Stimulated activated effector memory CD8-positive, alpha-beta T cell treated with anti-CD3 and anti-CD28 coated beads, Interleukin-12 subunit alpha, Interleukin-12 subunit beta, amount 100 ng/mL, for 72 hours (primary cell): ENCODE measurements at regions not wholly inside any gene's neighbourhood (a gene's known extent, or its start where the extent isn't known, plus 50 kb on each side); places are given as distances from the start of the nearest gene placed in this dataset.

Experiments
- ATAC-seq: fragments of 150-1000 bp; cut with Tn5 transposase; 2 replicates; pipeline ENCODE4 v1.10.0; 2021
- DNase-seq, 2 donors: peaks; one replicate each; pipeline ENCODE4 v3.0.0; 2021 to 2022; ENCODE audit warnings: low spot score in 2 of 2
- H3K27ac Mint-ChIP-seq: one replicate; pipeline ENCODE4 v1.8.0; 2022; ENCODE audit warnings: mild to moderate bottlenecking, mixed read lengths
- H3K36me3 Mint-ChIP-seq: one replicate; pipeline ENCODE4 v1.8.0; 2022; ENCODE audit warnings: mild to moderate bottlenecking, mixed read lengths
- H3K4me1 Mint-ChIP-seq: one replicate; pipeline ENCODE4 v1.8.0; 2022; ENCODE audit warnings: mixed read lengths
- H3K4me3 Mint-ChIP-seq: one replicate; pipeline ENCODE4 v1.8.0; 2022; ENCODE audit warnings: mild to moderate bottlenecking, mixed read lengths
- H3K9me3 Mint-ChIP-seq: one replicate; pipeline ENCODE4 v1.8.0; 2022; ENCODE audit warnings: mixed read lengths

DNA sequence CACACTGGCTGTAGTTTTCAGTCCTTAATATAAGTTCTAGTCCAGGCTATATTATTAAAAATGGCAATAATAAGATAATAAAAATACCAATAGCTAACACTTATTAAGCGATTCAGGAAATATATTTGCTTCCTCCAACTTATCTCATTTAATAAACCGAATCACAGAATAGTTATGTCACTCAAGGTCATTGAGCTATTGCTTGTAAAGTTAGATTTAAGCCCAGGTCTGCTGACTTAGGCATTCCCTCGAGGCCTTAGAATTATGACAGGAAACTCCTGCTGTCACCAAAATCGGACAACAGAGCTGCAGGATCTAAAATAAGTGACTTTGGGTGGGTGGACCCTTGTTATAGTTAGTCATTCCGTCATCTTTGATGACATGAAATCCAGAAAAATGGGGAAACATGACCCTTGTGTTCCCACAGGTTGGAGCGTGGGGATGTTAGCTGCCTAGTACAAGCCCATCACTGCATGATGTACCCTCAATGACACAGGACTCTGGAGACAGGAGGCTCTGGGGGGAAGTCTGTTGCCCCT lies 181.3 kb upstream of the PHYHIPL start:
- Mint-ChIP-seq H3K36me3 (no peaks in the 10 kb centered on the region), H3K4me1 (no peaks in the 10 kb centered on the region), H3K27ac (no peak overlapping the region), H3K9me3 (no peaks in the 10 kb centered on the region), H3K4me3 (no peak overlapping the region)
- DNase-seq (no peak), ATAC-seq (no peak)

GRCh38 chr10:58996063-58996462 lies 180.4 kb upstream of the PHYHIPL start:
- no peaks in the 10 kb centered on the region for H3K4me1 Mint-ChIP-seq
- no peaks in the 10 kb centered on the region for H3K36me3 Mint-ChIP-seq
- no peak for DNase-seq
- H3K4me3 Mint-ChIP-seq, result no peak overlapping the region
- no peak overlapping the region for H3K27ac Mint-ChIP-seq
- H3K9me3 Mint-ChIP-seq, result no peaks in the 10 kb centered on the region
- ATAC-seq, result no peak

- H3K27ac Mint-ChIP-seq, result no peak overlapping the region
- H3K9me3 Mint-ChIP-seq, result no peaks in the 10 kb centered on the region
Measured at GRCh38 chr10:58996866-58997265, 179.6 kb upstream of the PHYHIPL start.

GRCh38 chr10:58998924-58999713 lies 177.3 kb upstream of the PHYHIPL start:
- Mint-ChIP-seq H3K4me1 (no peaks in the 10 kb centered on the region), H3K4me3 (no peak overlapping the region), H3K27ac (no peak overlapping the region), H3K9me3 (peaks cover 2% of the 10 kb centered on the region), H3K36me3 (no peaks in the 10 kb centered on the region)
- ATAC-seq, result no peak
- DNase-seq, result no peak

More at GRCh38 chr10:58996866-58997265, 179.6 kb upstream of the PHYHIPL start:
- Mint-ChIP-seq H3K36me3 (no peaks in the 10 kb centered on the region), H3K4me1 (no peaks in the 10 kb centered on the region), H3K4me3 (no peak overlapping the region)
- ATAC-seq (no peak), DNase-seq (no peak)

- no peaks in the 10 kb centered on the region for H3K36me3 Mint-ChIP-seq
- H3K4me1 Mint-ChIP-seq, result no peaks in the 10 kb centered on the region
- no peak for DNase-seq
- H3K4me3 Mint-ChIP-seq, result no peak overlapping the region
- no peak overlapping the region for H3K27ac Mint-ChIP-seq
- H3K9me3 Mint-ChIP-seq, result peaks cover 2% of the 10 kb centered on the region
- ATAC-seq, result no peak
Measured at GRCh38 chr10:59000162-59000825, 176.1 kb upstream of the PHYHIPL start.

DNA sequence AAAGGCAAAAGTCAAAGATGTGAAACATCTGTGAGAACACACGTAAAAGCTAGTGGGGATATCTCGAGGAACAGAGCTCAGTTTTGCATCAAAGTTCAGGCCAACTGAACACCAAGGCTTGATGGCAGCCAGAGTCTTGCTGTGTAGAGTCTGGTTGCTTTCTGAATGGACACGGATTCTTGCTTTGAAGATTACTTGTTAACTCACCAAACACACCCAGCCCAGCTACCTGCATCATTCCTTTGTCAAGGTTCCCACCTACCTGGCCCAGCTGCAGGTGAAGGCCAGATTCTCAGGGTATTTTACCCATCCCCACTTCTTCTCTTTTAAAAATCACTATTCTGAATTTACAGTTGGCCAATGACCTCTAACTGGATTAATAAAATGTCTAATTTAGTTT lies 174.4 kb upstream of the PHYHIPL start:
- Mint-ChIP-seq H3K36me3 (no peaks in the 10 kb centered on the region), H3K4me1 (no peaks in the 10 kb centered on the region), H3K9me3 (peaks cover 2% of the 10 kb centered on the region), H3K4me3 (no peak overlapping the region), H3K27ac (no peak overlapping the region)
- ATAC-seq (no peak), DNase-seq (no peak)

GRCh38 chr10:59003203-59003602 lies 173.2 kb upstream of the PHYHIPL start:
- H3K9me3 Mint-ChIP-seq, result peaks cover 2% of the 10 kb centered on the region
- no peaks in the 10 kb centered on the region for H3K36me3 Mint-ChIP-seq
- DNase-seq (no peak), ATAC-seq (no peak)
- H3K27ac Mint-ChIP-seq, result no peak overlapping the region
- no peak overlapping the region for H3K4me3 Mint-ChIP-seq
- no peaks in the 10 kb centered on the region for H3K4me1 Mint-ChIP-seq

- no peak for DNase-seq
- no peaks in the 10 kb centered on the region for H3K4me1 Mint-ChIP-seq
- H3K27ac Mint-ChIP-seq, result no peak overlapping the region
- ATAC-seq, result no peak
- peaks cover 3% of the 10 kb centered on the region for H3K9me3 Mint-ChIP-seq
- no peaks in the 10 kb centered on the region for H3K36me3 Mint-ChIP-seq
- no peak overlapping the region for H3K4me3 Mint-ChIP-seq
Measured at GRCh38 chr10:59004392-59004791, 172.1 kb upstream of the PHYHIPL start.

DNA sequence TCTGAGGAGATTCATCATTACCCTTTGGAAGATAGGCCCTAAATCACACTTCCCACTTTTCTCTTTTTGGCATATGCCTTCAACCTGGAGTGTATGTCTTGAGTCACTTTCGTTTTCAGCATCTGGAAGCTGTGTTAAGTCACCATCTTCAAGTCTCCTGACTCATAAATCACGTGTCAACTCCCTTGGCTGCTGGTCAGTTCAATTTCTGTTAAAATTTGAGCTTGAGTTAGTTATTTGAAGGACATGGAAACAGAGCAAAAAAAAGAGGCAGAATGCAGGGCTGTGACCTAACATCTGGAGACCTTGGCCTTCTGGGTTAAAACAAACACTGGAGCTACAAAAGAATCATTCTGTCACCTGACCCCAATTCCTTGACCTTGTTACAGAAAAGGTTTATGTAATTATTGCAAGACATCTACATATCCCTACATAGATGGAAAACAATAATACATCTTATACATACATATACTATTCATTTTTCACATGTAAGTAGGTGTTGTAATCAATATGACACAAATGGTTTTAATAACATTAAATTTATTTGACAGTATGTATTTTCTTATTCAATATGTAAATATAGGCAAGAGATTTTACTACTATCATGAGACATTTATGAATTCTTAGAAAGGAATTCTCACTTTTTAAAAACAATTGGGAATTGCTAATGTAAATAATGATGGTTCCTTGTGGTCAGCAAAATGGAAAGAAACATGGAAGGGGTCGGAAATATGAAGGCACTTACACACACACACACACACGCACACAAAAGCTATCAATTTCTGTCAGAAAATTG lies 169.7 kb upstream of the PHYHIPL start:
- no peaks in the 10 kb centered on the region for H3K4me1 Mint-ChIP-seq
- ATAC-seq (no peak), DNase-seq (no peak)
- H3K4me3 Mint-ChIP-seq, result no peak overlapping the region
- H3K9me3 Mint-ChIP-seq, result peaks cover 6% of the 10 kb centered on the region
- no peak overlapping the region for H3K27ac Mint-ChIP-seq
- H3K36me3 Mint-ChIP-seq, result no peaks in the 10 kb centered on the region

DNA sequence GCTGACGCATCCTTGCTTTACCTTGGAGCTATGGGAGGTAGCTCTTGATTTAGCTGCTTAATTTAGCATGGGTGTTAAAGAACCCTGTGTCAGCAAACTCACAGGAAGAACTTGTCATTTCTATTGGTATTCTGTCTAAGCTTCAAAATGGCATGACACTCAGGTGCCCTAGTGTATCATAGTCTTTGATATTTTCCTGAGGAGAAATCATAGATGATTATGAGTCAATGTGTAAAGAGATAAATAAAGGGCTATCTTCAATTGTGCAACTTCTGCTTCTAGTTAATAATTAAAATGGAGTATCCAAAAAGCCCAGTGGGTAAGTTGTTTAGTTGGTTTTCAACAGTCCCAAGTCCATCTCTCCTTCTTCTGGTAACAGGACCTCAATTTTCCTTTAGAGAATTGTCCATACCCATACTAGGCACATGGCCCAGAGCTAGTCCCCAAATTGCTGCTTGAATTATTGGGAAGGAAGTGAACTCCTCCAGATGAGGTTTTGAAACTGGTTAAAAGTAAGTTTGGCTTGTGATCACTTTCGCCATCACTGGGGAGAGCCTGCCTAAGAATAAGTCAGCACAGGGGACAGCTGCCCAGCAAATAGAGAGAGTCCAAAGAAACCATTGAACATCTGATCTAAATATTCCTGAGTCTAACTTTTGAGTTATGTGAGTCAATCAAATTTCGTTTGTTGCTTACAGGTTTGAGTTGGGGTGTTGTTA lies 169.0 kb upstream of the PHYHIPL start:
- H3K36me3 Mint-ChIP-seq, result no peaks in the 10 kb centered on the region
- ATAC-seq (no peak), DNase-seq (no peak)
- no peaks in the 10 kb centered on the region for H3K4me1 Mint-ChIP-seq
- H3K9me3 Mint-ChIP-seq, result peaks cover 6% of the 10 kb centered on the region
- H3K27ac Mint-ChIP-seq, result no peak overlapping the region
- H3K4me3 Mint-ChIP-seq, result no peak overlapping the region

DNA sequence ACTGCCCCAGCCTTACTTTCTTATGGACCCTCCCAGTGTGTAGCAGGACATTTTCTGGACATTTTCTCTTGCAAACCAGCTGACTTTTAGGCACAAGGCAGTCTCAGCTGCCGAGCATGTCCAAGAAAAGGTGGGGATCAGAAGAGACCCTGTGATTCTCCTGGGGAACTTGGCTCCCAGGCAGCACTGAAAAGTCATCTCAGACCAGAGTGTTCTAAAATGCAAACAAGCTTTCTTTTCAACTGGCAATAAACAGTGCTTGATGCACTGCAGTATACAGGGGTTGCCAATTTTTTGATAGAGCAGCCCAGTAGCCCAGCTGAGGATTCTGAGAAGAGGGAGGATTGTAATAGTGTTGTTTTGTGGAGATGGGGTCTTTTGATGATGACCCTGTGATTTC lies 168.0 kb upstream of the PHYHIPL start:
- H3K36me3 Mint-ChIP-seq, result no peaks in the 10 kb centered on the region
- peaks cover 3% of the 10 kb centered on the region for H3K9me3 Mint-ChIP-seq
- H3K4me3 Mint-ChIP-seq, result no peak overlapping the region
- no peak overlapping the region for H3K27ac Mint-ChIP-seq
- ATAC-seq, result no peak
- no peak for DNase-seq
- H3K4me1 Mint-ChIP-seq, result no peaks in the 10 kb centered on the region

- DNase-seq, result no peak
- H3K4me3 Mint-ChIP-seq, result no peak overlapping the region
- H3K4me1 Mint-ChIP-seq, result no peaks in the 10 kb centered on the region
- H3K36me3 Mint-ChIP-seq, result no peaks in the 10 kb centered on the region
- H3K27ac Mint-ChIP-seq, result no peak overlapping the region
- no peak for ATAC-seq
- H3K9me3 Mint-ChIP-seq, result peaks cover 3% of the 10 kb centered on the region
Measured at GRCh38 chr10:59011972-59012632, 164.3 kb upstream of the PHYHIPL start.

- Mint-ChIP-seq H3K27ac (no peak overlapping the region), H3K36me3 (no peaks in the 10 kb centered on the region), H3K4me1 (no peaks in the 10 kb centered on the region), H3K4me3 (no peak overlapping the region), H3K9me3 (peaks cover 3% of the 10 kb centered on the region)
- ATAC-seq, result no peak
- no peak for DNase-seq
Measured at GRCh38 chr10:59012839-59013238, 163.6 kb upstream of the PHYHIPL start.

- no peaks in the 10 kb centered on the region for H3K36me3 Mint-ChIP-seq
- ATAC-seq (no peak), DNase-seq (no peak)
- no peak overlapping the region for H3K4me3 Mint-ChIP-seq
- H3K4me1 Mint-ChIP-seq, result no peaks in the 10 kb centered on the region
- H3K27ac Mint-ChIP-seq, result no peak overlapping the region
- H3K9me3 Mint-ChIP-seq, result no peaks in the 10 kb centered on the region
Measured at GRCh38 chr10:59016043-59016442, 160.4 kb upstream of the PHYHIPL start.
